ENCODE measurements at regions not wholly inside any gene's neighbourhood (a gene's known extent, or its start where the extent isn't known, plus 50 kb on each side); places are given as distances from the start of the nearest gene placed in this dataset.

DNA sequence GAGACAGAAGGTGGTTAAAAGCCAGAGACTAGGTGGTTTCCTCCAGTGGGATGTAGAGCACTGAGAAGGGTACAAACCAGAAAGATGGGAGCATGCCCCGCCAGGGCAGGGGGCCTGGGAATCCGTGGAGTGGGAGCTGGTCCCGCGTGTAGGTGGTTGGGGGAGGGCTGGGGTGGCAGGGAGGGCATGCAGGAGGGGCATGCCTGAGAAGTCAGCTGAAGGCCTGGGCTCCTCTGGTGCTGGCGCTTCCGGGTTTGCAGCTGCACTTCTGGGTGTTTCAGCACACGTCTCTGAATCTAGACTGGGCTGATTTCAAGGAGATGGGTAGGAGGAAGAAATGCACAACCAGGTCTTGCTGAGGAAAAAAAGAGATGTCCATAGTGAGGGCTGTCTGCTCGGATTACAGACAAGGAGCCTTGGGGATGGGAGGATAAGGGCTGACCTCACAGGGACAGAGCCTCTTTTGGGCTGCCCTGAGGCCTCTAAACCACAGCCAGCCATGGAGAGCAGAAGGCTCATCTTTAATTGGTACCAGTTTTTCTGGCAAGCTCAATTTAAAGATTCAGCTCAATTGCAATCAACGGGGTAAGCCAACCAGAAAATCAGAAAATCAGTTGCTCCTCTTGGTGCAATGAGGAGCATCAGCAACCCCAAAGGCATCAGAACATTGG lies 151.9 kb downstream of the FAM43A start:
- no peak for DNase-seq

DNA sequence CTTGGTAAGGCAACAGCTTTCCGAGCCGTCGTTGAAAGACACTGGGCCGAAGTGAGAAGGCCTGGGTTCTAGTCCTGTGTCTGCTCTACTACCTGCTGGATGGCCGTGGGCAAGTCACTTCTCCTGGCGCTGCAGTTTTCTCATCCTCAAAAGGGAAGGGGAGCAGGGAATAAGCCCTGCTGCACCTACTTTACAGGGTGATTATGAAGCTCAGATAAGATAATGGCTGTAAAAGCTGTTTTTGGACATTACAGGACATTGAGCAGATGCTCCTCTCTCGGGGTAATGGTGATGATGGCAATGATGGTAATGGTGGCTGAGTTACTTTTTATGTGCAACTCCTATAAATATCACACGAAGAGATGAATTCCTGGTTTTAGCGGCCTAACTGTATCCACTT lies 152.6 kb downstream of the FAM43A start:
- no peak for DNase-seq

DNA sequence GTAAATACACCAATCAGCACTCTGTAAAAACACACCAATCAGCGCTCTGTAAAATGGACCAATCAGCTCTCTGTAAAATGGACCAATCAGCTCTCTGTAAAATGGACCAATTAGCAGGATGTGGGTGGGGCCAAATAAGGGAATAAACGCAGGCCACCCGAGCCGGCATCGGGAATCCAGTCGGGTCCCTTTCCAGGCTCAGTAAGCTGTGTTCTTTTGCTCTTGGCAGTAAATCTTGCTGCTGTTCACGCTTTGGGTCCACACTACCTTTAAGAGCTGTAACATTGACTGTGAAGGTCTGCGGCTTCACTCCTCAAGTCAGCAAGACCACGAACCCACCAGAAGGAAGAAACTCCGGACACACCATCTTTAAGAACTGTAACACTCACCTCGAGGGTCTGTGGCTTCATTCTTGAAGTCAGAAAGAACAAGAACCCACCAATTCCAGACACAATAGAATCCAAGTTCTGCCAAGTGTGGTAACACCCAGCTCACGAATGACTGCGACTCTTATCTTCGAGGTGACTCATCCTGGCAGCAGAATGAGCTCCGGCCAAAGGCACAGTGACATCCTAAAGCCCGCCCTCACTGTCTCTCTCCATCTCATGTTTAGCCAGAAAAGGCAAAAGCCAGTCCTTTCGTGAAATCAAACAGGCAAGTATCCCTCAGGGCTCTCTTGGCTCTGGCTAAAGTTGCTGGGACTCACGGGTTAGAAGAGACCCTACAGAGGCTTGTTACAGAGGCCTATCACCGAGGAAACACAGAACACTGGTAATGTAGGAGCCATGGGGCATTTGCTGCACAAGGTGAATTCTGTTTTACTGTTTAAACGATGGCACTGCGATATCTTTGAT lies 155.2 kb downstream of the FAM43A start:
- DNase-seq: no peak

DNA sequence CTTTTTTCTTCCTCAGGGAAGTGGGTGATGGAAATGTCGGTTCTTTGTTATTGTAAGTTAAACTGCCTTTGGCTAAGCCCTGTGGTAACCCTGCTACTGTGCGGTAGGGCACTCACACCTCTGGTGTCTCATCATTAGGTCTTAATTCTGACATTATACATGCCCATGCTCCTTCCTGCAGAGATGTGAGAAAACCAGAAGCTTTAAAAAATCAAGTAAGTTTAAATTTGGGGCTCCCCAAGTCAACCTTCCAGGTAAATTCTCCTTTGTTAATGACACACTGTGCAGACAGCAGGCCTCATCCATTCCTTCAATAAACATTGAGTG lies 155.8 kb downstream of the FAM43A start:
- DNase-seq: no peak

DNA sequence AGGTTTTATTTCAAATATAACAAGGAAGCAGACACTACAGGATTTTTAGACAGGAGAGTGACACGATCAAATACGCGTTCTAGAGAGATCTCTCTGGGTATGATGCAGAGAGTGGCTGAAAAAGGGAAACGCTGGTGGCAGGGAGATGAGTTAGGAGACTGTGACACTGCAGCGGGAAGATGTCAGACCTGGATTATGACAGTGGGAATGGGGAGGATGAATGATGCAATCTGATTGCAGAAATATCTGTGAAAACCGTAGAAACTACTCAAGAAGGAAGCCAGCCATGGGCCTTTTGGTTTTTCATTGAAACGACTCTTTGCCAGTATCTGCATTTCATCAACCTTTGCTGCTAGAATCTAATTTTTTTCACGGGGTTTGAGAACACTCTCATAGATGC lies 157.9 kb downstream of the FAM43A start:
- no peak for DNase-seq

DNA sequence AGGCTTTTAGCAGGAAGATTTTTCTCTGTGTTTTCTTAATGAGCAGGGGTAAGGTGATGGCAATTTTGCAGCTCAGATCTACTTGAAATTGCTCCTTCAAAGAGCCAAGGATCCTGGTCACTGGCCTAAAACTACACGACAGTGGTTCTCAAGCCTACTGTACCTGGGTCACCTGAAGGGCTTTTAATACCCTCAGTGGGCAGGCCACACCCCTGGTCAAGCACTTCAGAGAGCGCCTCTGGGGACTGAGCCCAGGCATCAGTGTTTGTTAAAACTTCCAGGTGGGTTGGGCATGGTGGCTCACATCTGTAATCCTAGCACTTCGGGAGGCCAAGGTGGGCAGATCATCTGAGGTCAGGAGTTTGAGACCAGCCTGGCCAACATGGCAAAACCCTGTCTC lies 158.4 kb downstream of the FAM43A start:
- DNase-seq: no peak

DNA sequence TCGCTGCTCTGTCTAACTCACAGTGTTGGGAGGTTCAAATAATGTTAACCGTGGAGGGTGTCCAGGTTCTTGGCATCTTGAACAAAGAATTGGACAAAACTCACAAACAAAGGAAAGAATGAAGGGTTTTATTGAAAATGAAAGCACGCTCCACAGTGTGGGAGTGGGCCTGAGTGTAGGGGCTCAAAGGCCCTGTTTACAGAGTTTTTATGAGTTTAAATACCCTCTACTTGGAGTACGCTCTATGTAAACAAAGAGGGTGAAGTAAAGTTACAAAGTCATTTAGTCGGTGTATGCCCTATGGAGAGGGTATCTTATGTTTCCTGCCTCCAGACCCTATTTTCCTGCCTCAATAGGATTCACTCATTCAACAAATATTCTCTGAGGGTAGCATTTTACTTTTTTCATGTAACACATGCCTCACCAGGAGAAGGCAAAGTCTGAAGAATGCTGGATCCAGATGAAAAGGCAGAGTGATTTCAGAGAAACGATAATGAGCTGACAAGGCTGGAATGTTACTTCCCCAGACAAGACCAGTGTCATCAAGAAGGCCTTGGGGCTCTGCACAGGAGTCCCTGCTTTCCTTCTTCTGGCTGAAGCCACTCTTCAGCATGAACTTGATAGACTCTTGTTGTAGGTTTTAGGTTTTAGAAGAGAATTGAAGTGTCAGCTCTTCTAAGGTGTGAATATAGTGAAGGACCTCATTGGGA lies 163.6 kb downstream of the FAM43A start:
- DNase-seq: no peak

DNA sequence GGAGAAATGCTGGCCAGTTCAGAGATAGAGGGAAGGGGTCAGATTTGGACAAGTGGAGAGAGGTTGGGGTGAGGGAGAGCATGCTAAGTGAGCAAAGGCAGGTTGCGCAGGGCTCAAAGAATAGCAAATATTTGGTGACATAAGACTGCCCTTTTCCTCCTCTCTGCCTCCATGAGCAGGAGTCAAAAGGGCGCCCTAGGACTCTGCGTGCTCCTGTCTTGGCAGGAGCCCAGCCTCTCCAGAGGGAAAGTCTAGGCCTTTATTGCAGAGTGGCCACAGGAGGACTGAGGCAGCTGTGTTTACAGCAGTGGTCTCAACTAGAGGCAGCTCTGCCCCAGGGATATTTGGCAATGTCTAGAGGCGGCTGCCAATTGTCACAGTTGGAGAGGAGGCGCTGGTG lies 165.6 kb downstream of the FAM43A start:
- DNase-seq: no peak

DNA sequence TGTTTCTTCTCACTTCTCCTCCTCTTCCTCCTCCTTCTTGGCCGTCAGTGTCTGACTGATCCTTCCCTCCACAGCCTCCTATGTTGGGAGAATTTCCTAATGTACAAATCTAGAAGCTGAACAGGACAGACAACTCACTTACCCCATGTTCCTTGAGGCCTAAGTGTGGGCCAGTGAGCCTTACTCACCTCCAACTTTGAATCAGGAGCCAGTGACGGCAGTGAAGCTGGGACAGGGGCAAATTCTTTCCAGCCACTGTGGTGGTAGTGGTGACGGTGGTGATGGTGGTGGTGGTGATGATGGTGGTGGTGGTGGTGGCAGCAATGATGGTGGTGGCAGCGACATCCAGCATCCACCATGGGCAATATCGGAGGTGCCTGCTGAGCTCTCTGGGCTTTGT lies 166.3 kb downstream of the FAM43A start:
- no peak for DNase-seq

DNA sequence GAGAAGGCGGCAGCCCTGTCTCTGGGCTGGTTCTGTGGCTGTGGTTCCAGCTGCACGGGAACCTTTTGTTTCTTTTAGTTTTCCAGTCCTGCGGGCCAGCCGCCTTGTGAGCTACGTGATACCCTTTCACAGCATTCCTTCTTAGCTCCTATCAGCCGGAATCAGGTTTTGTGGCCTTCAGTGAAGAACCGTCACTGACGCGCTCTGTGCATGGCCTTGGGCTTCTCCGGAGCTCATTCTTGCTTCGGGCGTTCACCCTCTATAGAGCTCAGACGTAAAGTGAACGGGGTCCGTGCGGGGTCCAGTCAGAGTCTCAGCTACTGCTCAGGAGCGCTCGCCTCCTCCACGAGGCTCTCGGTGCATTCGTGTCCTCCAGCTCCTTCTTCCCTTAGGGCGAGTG lies 166.7 kb downstream of the FAM43A start:
- DNase-seq: no peak

DNA sequence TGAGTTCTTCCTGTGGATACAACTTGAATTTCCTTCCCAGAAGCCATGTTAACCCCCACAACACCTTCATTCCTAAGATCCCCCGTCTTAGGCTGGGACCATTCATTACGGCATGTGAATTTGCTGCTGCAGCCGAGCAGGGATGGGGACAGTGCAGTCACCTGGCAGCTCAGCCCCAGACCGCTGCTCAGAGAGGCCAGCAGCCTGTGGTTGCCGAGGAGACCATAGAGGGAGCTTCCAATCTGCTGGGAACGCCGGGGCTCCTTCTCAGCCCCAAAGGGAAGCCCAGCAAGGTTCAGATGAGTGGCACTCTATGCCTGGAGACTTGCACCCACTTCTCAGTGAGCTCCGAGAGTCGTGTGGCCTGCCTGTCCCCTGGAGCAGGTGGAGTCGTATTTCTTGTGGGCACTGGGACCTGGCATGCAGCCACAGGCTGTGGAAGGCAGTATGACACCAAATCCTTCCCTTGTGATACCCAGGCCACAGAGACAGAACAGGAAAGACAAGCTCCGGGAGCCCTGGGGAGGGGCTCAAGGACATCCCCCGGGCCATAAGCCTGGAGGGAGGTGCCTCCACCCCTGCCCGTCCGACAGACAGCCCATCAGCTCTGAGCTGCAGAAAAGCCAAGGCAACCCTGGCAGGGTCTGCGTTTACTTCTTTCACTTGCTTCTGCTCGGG lies 167.3 kb downstream of the FAM43A start:
- DNase-seq: no peak

DNA sequence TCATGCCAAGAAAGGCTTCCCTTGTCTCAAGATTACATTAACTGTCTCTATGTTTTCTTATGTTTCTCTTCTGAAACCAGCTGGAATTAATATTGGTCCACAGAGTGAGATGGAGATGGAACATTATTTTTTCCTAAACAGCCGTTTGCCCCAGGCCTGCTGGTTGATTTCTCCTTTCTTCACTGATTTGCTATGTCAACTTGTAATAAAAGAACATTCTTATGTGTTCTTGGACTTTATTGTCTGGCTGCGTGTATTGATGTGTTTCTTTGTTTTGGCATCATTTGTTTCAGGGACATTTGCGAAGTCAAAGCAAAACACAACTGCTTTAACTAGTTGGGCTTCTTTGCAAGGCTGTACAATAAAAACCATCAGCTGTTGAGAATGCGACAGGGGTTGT lies 168.5 kb downstream of the FAM43A start:
- DNase-seq: no peak

DNA sequence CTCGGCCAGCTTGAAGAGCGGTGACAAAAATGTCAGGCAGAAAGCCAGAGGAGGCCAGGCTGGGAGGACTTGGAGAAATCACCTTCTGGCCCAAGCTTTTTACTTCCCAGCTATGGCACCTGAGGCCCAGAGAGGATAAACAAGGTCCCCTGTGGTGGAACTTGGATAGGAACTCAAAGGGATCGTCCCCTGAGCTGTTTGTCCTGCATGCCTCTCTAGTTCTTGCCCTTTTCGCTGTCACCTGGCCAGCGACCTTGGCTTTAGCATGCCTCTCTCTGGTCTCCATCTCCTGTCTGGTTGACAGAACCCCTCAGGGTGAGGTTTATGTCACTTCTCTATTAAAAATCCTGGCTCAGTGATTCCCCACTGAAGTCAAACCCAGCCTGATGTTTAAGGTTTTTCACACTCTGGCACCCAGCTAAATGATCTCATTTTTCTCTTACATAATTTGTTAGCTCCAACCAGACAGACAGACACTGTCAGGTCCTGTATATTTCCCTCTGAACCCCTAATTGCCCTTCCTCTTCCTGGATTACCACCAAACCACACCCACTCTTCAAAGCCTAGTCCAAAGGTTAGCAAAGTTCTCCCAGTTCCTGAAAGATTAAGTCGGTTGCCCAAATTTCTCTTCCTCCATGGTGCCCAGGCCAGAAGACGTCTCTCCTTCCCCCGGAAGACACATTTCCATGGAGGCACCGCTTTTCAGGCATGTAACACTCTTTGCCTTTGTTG lies 169.1 kb downstream of the FAM43A start:
- no peak for DNase-seq

DNA sequence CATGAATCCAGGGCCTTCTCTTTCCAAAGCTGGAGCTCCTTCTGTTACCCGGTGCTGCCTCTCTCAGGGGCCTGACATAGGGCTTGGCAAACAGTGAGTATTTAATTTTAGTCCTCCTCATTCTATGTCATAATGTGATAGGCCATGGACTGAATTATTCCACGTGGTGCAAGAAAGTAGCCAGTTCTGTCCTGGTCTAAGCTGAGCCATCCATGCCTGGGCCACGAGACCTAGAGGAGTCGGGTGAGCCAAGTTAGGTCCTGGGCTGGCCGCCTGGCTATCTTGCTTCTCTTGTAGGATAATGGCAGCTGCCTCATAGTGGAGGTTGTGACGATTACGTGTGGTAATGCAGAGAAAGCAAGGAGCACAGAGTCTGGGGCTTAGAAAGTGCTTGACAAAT lies 170.6 kb downstream of the FAM43A start:
- no peak for DNase-seq

DNA sequence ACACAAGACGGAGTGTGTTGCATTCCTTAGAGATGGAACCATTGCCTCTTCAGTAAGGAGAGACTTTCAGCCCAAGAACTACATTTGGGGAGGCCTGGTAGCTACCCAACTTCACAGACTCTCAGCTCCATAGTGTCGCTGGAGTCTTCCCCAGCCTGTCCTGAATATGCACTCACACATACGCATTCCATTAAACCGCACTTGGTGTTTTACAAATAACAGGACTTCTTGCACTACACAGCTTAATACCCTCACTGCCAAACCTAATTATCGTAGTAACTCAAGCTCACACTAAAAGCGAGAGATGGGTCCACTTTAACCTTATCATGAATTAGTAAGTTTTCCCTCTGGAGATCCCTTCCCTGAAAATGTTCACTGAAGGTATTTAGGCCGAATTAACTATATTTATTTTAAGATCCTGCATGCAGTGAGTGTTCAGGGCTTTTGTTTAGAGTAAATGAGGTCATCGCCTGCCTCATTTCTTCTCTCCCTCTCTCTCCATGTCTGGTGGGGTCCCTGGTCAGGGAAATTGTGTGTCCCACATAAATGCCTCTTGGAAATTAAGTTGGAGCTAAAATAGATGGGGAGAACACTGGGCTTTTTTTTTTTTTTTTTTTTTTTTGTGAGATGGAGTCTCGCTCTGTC lies 171.9 kb downstream of the FAM43A start:
- DNase-seq: no peak

DNA sequence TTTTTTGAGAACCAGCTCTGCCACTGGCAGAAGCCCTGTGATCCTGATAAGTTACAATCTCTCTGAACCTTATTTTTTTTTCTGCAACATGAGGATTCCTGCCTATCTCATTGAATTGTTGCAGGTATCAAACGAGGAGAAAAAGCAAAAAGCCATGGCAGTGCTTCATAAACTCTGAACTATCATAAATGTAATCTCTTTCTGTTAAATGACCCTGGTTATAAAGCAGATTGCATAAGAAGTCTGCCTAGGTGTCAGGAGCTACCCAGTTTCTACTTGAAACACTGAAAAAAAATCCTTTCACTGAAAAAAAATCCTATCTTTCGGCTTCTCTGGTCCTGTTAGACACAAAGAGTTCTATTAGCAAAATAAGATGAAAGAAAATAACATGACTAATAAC lies 172.7 kb downstream of the FAM43A start:
- DNase-seq: no peak

DNA sequence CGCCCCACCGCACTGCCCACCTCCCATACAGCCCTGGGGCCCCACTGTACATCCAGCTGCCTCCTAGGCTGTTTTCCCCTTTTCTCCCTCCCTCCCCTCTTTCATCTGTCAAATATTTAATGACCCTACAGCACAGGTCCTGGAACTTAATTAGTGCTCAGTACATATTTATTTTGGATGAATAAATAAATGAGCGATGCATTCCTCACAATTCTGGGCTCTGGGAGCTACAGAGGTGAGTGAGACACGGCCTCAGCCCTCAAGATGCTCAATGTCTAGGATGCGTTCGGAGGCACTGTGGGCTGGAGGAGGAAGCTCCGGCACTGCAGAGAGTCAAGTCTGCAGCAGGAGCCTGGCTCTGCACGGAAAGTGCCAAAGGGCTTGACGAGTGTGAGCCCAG lies 175.0 kb downstream of the FAM43A start:
- DNase-seq: no peak

DNA sequence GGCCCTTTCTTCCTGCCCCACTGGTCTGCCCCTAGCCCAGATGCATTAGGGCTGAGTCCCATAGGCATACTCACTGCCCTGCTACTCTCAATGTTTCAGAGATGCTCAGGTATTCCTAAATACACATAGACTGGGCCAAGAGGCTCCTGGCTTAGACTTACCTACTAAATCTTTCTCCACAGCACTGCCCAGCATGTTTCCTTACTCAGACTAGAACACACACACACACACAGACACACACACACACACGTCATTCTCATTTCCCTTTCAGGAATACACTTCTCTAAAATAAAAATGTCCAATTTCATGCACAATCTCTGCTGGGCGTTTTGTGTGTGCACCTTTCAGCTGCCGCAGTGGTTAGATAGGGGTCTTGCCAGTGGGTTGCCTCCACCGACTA lies 175.7 kb downstream of the FAM43A start:
- DNase-seq: no peak

DNA sequence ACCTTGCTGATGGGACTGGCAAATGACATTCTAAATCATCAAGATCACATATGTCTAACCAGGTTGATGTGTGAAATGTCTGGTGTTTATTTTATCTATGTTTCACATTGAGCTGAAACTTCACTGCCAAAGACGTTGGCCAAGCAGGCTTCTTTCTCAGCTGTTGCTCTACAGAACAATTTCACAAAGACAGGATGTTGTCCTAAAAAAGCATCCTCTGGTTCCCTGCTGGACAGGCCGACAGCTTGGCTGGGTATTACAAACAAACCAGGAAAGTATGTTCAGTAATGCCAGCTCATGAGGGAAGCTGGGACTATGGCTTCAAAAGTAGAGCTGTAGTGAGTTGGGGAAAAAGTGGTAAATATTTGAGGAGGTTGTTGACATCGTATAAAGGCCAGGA lies 179.4 kb downstream of the FAM43A start:
- no peak for DNase-seq

DNA sequence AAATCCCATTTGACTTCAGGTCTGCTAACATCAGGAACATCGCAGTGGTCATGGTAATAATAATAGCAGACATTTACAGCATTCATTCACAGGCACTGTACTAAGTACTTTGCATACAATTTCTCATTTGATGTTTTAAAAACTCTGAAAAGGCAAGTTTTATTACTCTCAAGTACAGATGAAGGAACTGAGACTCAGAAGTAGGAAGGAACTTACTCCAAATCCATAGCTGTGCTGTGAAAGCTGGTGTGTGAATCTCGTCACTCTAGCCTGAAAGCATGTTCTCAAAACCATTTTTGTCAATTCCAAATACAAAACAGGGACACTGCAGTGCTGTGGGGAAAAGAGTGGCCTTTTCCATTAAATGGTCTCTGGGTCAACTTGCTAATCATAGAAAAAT lies 179.9 kb downstream of the FAM43A start:
- DNase-seq: no peak

DNA sequence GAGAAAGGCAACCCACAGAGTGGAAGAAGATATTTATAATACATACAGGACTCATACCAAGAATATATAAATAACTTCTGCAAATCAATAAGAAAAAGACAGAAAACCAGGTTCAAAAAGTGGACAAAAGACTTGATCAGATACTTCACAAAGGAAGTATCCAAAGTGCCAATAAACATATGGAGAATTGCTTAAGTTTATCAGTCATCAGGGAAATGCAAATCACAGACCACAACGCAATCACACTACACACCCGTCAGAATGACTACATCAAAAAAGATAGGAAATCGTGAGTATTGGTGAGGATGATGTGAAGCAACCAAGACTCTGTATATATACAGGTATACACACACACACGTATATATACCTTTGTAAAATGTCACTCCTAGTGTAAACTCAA lies 180.6 kb downstream of the FAM43A start:
- DNase-seq: no peak

DNA sequence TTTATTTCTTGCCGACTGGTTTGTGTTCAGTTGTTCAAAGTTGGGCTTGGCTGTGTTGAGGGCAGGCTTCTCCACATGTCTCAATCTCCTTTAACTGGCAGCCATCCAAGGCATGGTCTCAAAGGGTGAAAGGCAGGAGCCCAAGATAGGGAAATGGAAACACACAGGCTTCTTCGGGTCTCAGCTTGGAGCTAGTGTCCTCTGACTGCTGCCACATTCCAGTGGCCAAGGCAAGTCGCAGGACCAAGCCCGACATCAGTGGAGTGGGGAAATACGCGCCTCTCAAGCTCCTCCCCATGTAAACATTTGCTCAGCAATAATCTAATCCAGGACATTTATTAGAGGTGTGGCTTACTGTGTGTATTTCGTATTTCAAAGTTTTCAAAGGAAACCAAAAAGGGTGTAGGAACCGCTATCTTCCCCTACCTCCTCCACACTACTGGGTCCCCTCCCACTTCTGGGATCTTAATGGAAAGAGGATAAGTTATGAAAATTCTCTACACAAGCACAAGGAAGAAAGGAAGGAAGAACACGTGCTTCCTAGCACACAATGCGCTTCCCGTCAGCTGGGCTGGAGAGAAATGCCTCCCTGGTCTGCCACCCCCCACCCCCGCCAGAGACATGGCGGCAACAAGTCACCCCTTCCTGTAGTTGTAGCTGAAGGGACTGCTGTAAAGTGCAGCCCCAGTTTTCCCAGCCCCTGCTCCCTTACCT lies 181.7 kb downstream of the FAM43A start:
- no peak for DNase-seq
